BLaER1 treated with 17β-estradiol and CSF1 and Interleukin-3, amounts not matched to agents 10 nM and 100 nM (cell line): ENCODE measurements at regions not wholly inside any gene's neighbourhood (a gene's known extent, or its start where the extent isn't known, plus 50 kb on each side); places are given as distances from the start of the nearest gene placed in this dataset.
"Not testable (repeated sequence)": the region's sequence is repeated elsewhere in the genome, so short reads cannot be mapped to it uniquely, and the experiment has no call there.

ENCODE experiments used
- H3K27ac ChIP-seq, 11 experiments: shearing (Covaris generic); formaldehyde crosslinking; 2 replicates each; pipeline ENCODE4 v1.8.1; 2022
- H3K27me3 ChIP-seq, 11 experiments: shearing (Covaris generic); formaldehyde crosslinking; 2 replicates each; pipeline ENCODE4 v1.8.1; 2022
- H3K36me3 ChIP-seq, 11 experiments: shearing (Covaris generic); formaldehyde crosslinking; 2 replicates each; pipeline ENCODE4 v1.8.1; 2022
- H3K4me1 ChIP-seq, 10 experiments: shearing (Covaris generic); formaldehyde crosslinking; 2 replicates each; pipeline ENCODE4 v1.8.1; 2022
- H3K4me2 ChIP-seq, 11 experiments: shearing (Covaris generic); formaldehyde crosslinking; 2 replicates each; pipeline ENCODE4 v1.8.1; 2022
- H3K4me3 ChIP-seq, 10 experiments: shearing (Covaris generic); formaldehyde crosslinking; 2 replicates each; pipeline ENCODE4 v1.8.1; 2022
- H3K9ac ChIP-seq, 11 experiments: shearing (Covaris generic); formaldehyde crosslinking; 2 replicates each; pipeline ENCODE4 v1.8.1; 2022
- H3K9me3 ChIP-seq, 11 experiments: shearing (Covaris generic); formaldehyde crosslinking; replicated peaks in 1 of 11; 2 replicates each; pipeline ENCODE4 v1.8.1; 2022
- H4K20me1 ChIP-seq, 11 experiments: shearing (Covaris generic); formaldehyde crosslinking; 2 replicates each; pipeline ENCODE4 v1.8.1; 2022
- Cebpa-rat ChIP-seq, 11 experiments: shearing (Covaris generic); IDR thresholded peaks; 2 replicates each; pipeline ENCODE4 v1.8.1; 2022

GRCh38 chr4:123230061-123230460 lies 166.5 kb upstream of the SPRY1 start:
- Histone ChIP-seq H3K27me3 (no peaks in the 10 kb centered on the region), H3K4me1 (peaks cover 0 to 37% (median 0%) of the 10 kb centered on the region in 10 experiments; a peak in 7 of 20 replicates), H3K4me2 (no peak overlapping the region), H3K27ac (no peak overlapping the region), H3K4me3 (no peak overlapping the region), H3K9ac (no peak overlapping the region), H3K36me3 (no peaks in the 10 kb centered on the region), H4K20me1 (no peaks in the 10 kb centered on the region), H3K9me3 (no peaks in the 10 kb centered on the region)
- TF ChIP-seq Cebpa-rat (IDR thresholded peaks at IDR 0.05): no peak

- no peaks in the 10 kb centered on the region for H4K20me1 ChIP-seq
- TF ChIP-seq Cebpa-rat (IDR thresholded peaks at IDR 0.05): peak in 3 of 11 experiments; percentile 39 to 64 (median 56); a peak in 5 of 22 replicates
- peaks cover 0 to 7% (median 2%) of the 10 kb centered on the region in 11 experiments; a peak in 7 of 22 replicates for H3K9me3 ChIP-seq
- peak overlapping the region in 3 of 11 experiments; percentile 22 to 70 (median 54); a peak in 5 of 22 replicates for H3K4me2 ChIP-seq
- H3K27me3 ChIP-seq: no peaks in the 10 kb centered on the region
- peak overlapping the region in 1 of 11 experiments; percentile 27; a peak in 1 of 22 replicates for H3K27ac ChIP-seq
- no peak overlapping the region for H3K4me3 ChIP-seq
- H3K4me1 ChIP-seq: peaks cover 0 to 37% (median 0%) of the 10 kb centered on the region in 10 experiments; a peak in 7 of 20 replicates
- no peak overlapping the region for H3K9ac ChIP-seq
- no peaks in the 10 kb centered on the region for H3K36me3 ChIP-seq
Observed at GRCh38 chr4:123232439-123232838, 164.2 kb upstream of the SPRY1 start.

GRCh38 chr4:123233136-123233768 lies 163.3 kb upstream of the SPRY1 start:
- peaks cover 0 to 37% (median 0%) of the 10 kb centered on the region in 10 experiments; a peak in 7 of 20 replicates for H3K4me1 ChIP-seq
- H3K4me2 ChIP-seq: peak overlapping the region in 3 of 11 experiments; percentile 22 to 70 (median 54); a peak in 5 of 22 replicates
- no peaks in the 10 kb centered on the region for H4K20me1 ChIP-seq
- H3K9me3 ChIP-seq: peaks cover 0 to 15% (median 10%) of the 10 kb centered on the region in 11 experiments; a peak in 16 of 22 replicates
- no peaks in the 10 kb centered on the region for H3K27me3 ChIP-seq
- peaks cover 0 to 7% (median 0%) of the 10 kb centered on the region in 11 experiments; a peak in 3 of 22 replicates for H3K36me3 ChIP-seq
- no peak overlapping the region for H3K4me3 ChIP-seq
- peak overlapping the region in 1 of 11 experiments; percentile 27; a peak in 1 of 22 replicates for H3K27ac ChIP-seq
- H3K9ac ChIP-seq: no peak overlapping the region
- no peak for TF ChIP-seq Cebpa-rat (IDR thresholded peaks at IDR 0.05)

GRCh38 chr4:123234955-123235354 lies 161.6 kb upstream of the SPRY1 start:
- Histone ChIP-seq H3K9ac (no peak overlapping the region), H3K4me1 (peaks cover 0 to 37% (median 0%) of the 10 kb centered on the region in 10 experiments; a peak in 7 of 20 replicates), H3K27me3 (no peaks in the 10 kb centered on the region), H3K27ac (no peak overlapping the region), H3K4me2 (no peak overlapping the region), H3K4me3 (no peak overlapping the region), H4K20me1 (no peaks in the 10 kb centered on the region), H3K9me3 (peaks cover 0 to 21% (median 12%) of the 10 kb centered on the region in 11 experiments; a peak in 16 of 22 replicates), H3K36me3 (peaks cover 0 to 9% (median 0%) of the 10 kb centered on the region in 11 experiments; a peak in 3 of 22 replicates)
- no peak for TF ChIP-seq Cebpa-rat (IDR thresholded peaks at IDR 0.05)

GRCh38 chr4:123235431-123235830 lies 161.2 kb upstream of the SPRY1 start:
- H3K9ac ChIP-seq: no peak overlapping the region

GRCh38 chr4:123236606-123237005 lies 160.0 kb upstream of the SPRY1 start:
- Histone ChIP-seq H3K9ac (no peak overlapping the region), H3K4me1 (peaks cover 0 to 27% (median 0%) of the 10 kb centered on the region in 10 experiments; a peak in 7 of 20 replicates), H3K36me3 (peaks cover 0 to 9% (median 0%) of the 10 kb centered on the region in 11 experiments; a peak in 3 of 22 replicates), H3K4me2 (no peak overlapping the region), H3K4me3 (no peak overlapping the region), H3K27me3 (no peaks in the 10 kb centered on the region), H3K27ac (no peak overlapping the region), H3K9me3 (peaks cover under 1 to 21% (median 13%) of the 10 kb centered on the region in 11 experiments; a peak in 17 of 22 replicates), H4K20me1 (no peaks in the 10 kb centered on the region)
- no peak for TF ChIP-seq Cebpa-rat (IDR thresholded peaks at IDR 0.05)

More at GRCh38 chr4:123235431-123235830, 161.2 kb upstream of the SPRY1 start:
- no peak overlapping the region for H3K4me3 ChIP-seq
- TF ChIP-seq Cebpa-rat (IDR thresholded peaks at IDR 0.05): no peak
- H3K9me3 ChIP-seq: peaks cover 0 to 21% (median 12%) of the 10 kb centered on the region in 11 experiments; a peak in 16 of 22 replicates
- peaks cover 0 to 37% (median 0%) of the 10 kb centered on the region in 10 experiments; a peak in 7 of 20 replicates for H3K4me1 ChIP-seq
- peaks cover 0 to 9% (median 0%) of the 10 kb centered on the region in 11 experiments; a peak in 3 of 22 replicates for H3K36me3 ChIP-seq
- H3K27ac ChIP-seq: no peak overlapping the region
- no peaks in the 10 kb centered on the region for H3K27me3 ChIP-seq
- no peaks in the 10 kb centered on the region for H4K20me1 ChIP-seq
- H3K4me2 ChIP-seq: no peak overlapping the region

- Histone ChIP-seq H3K4me1 (peaks cover 5 to 18% (median 17%) of the 10 kb centered on the region in 10 experiments; a peak in 19 of 20 replicates), H3K9me3 (peaks cover 12 to 32% (median 21%) of the 10 kb centered on the region in 11 experiments; a peak in 20 of 22 replicates)
- H3K27me3 ChIP-seq, H3K9ac ChIP-seq, H3K4me3 ChIP-seq, H3K27ac ChIP-seq, H3K4me2 ChIP-seq, H3K36me3 ChIP-seq, H4K20me1 ChIP-seq: not testable (repeated sequence)
Observed at GRCh38 chr4:123240286-123240685, 156.3 kb upstream of the SPRY1 start.

GRCh38 chr4:123243220-123243619 lies 153.4 kb upstream of the SPRY1 start:
- not testable (repeated sequence) for H3K4me3 ChIP-seq, H3K27ac ChIP-seq, H3K36me3 ChIP-seq, H4K20me1 ChIP-seq, H3K9ac ChIP-seq, H3K27me3 ChIP-seq, H3K4me2 ChIP-seq
- Histone ChIP-seq H3K9me3 (peaks cover 7 to 17% (median 12%) of the 10 kb centered on the region in 11 experiments; a peak in 19 of 22 replicates), H3K4me1 (peaks cover 16 to 44% (median 36%) of the 10 kb centered on the region in 10 experiments)

- H3K27ac ChIP-seq: no peak overlapping the region; a peak in 1 of 22 replicates
- no peaks in the 10 kb centered on the region for H3K27me3 ChIP-seq
- peaks cover 16 to 46% (median 37%) of the 10 kb centered on the region in 10 experiments for H3K4me1 ChIP-seq
- peak overlapping the region in 10 of 11 experiments; percentile 10 to 76 (median 48); a peak in 14 of 22 replicates for H3K4me2 ChIP-seq
- H4K20me1 ChIP-seq: no peaks in the 10 kb centered on the region
- no peak overlapping the region for H3K4me3 ChIP-seq
- peaks cover 6 to 16% (median 9%) of the 10 kb centered on the region in 11 experiments; a peak in 13 of 22 replicates for H3K9me3 ChIP-seq
- TF ChIP-seq Cebpa-rat (IDR thresholded peaks at IDR 0.05): no peak
- H3K9ac ChIP-seq: no peak overlapping the region
- no peaks in the 10 kb centered on the region for H3K36me3 ChIP-seq
Observed at GRCh38 chr4:123244137-123244536, 152.5 kb upstream of the SPRY1 start.
